GM23338 (cell line): ENCODE measurements at regions not wholly inside any gene's neighbourhood (a gene's known extent, or its start where the extent isn't known, plus 50 kb on each side); places are given as distances from the start of the nearest gene placed in this dataset.

ENCODE experiments used
- ATAC-seq: fragments of 200-7000 bp; cut with Tn5 transposase; 3 replicates; pipeline ENCODE4 v1.9.1; 2020
- DNase-seq: peaks from one replicate; pipeline ENCODE4 v3.0.0-alpha.2; 2015; ENCODE audit warnings: low spot score
- H2AFZ ChIP-seq: fragments of 200-600 bp; sonication (generic); 2 replicates; pipeline ENCODE4 v1.8.0; 2016; ENCODE audit warnings: antibody characterized with exemption, mild to moderate bottlenecking, moderate library complexity
- H3F3A ChIP-seq: fragments of 200-600 bp; sonication (generic); replicated peaks from 2 replicates; pipeline ENCODE4 v1.8.0; 2017; ENCODE audit warnings: antibody characterized with exemption, mixed run types, low read depth
- H3K27ac ChIP-seq: fragments of 200-600 bp; sonication (generic); 2 replicates; pipeline ENCODE4 v1.6.1; 2016; ENCODE audit warnings: low read depth
- H3K27me3 ChIP-seq: fragments of 200-600 bp; sonication (generic); 2 replicates; pipeline ENCODE4 v1.8.0; 2016; ENCODE audit warnings: mild to moderate bottlenecking, mixed run types, moderate library complexity; ENCODE audit not compliant: insufficient read depth
- H3K36me3 ChIP-seq: fragments of 200-600 bp; sonication (generic); 2 replicates; pipeline ENCODE4 v1.8.0; 2016; ENCODE audit warnings: mild to moderate bottlenecking; ENCODE audit not compliant: insufficient read depth
- H3K4me1 ChIP-seq: fragments of 200-600 bp; sonication (generic); 2 replicates; pipeline ENCODE4 v1.8.0; 2016; ENCODE audit warnings: mild to moderate bottlenecking, moderate library complexity; ENCODE audit not compliant: insufficient read depth
- H3K4me2 ChIP-seq: fragments of 200-600 bp; sonication (generic); 2 replicates; pipeline ENCODE4 v1.7.1; 2017; ENCODE audit warnings: mixed run types
- H3K4me3 ChIP-seq: fragments of 200-600 bp; sonication (generic); 2 replicates; pipeline ENCODE4 v1.6.1; 2016; ENCODE audit warnings: mixed run types
- H3K79me2 ChIP-seq: fragments of 200-600 bp; sonication (generic); replicated peaks from 2 replicates; pipeline ENCODE4 v1.8.0; 2017; ENCODE audit warnings: mild to moderate bottlenecking; ENCODE audit not compliant: insufficient read depth
- H3K9me2 ChIP-seq: fragments of 200-600 bp; sonication (generic); 2 replicates; pipeline ENCODE4 v1.8.0; 2017; ENCODE audit not compliant: insufficient read depth
- H4K20me1 ChIP-seq: fragments of 200-600 bp; sonication (generic); replicated peaks from 2 replicates; pipeline ENCODE4 v1.8.0; 2017; ENCODE audit warnings: mild to moderate bottlenecking; ENCODE audit not compliant: insufficient read depth
- H3K27ac Mint-ChIP-seq: 2 replicates; pipeline ENCODE4 v1.8.0; 2020; ENCODE audit warnings: inconsistent platforms, mild to moderate bottlenecking, moderate library complexity, mixed read lengths
- H3K27me3 Mint-ChIP-seq: 3 replicates; pipeline ENCODE4 v1.8.0; 2022; ENCODE audit warnings: low read depth, mild to moderate bottlenecking, moderate library complexity, mixed read lengths, inconsistent platforms; ENCODE audit not compliant: insufficient read depth, poor library complexity
- H3K36me3 Mint-ChIP-seq: 3 replicates; pipeline ENCODE4 v1.8.0; 2021; ENCODE audit warnings: low read depth, mild to moderate bottlenecking, inconsistent platforms, moderate library complexity, mixed read lengths
- H3K4me1 Mint-ChIP-seq: 3 replicates; pipeline ENCODE4 v1.8.0; 2020; ENCODE audit warnings: mild to moderate bottlenecking, inconsistent platforms, mixed read lengths
- H3K4me3 Mint-ChIP-seq: 3 replicates; pipeline ENCODE4 v1.8.0; 2021; ENCODE audit warnings: moderate library complexity, mild to moderate bottlenecking, inconsistent platforms, mixed read lengths
- H3K9me3 Mint-ChIP-seq: 3 replicates; pipeline ENCODE4 v1.8.0; 2020; ENCODE audit warnings: moderate library complexity, mild to moderate bottlenecking, inconsistent platforms, mixed read lengths
- CREB1 ChIP-seq: fragments of 250-450 bp; sonication (Bioruptor Pico); IDR thresholded peaks from 2 replicates; pipeline ENCODE4 v1.5.0; 2020; ENCODE audit warnings: low read depth, mild to moderate bottlenecking, moderate library complexity
- ETS1 ChIP-seq: IDR thresholded peaks from 2 replicates; pipeline ENCODE4 v1.6.1; 2016; ENCODE audit warnings: antibody characterized with exemption
- EZH2 ChIP-seq: fragments of 200-600 bp; sonication (generic); IDR thresholded peaks from one replicate; pipeline ENCODE4 v1.8.0; 2017; ENCODE audit warnings: antibody characterized with exemption, mild to moderate bottlenecking, low read depth; ENCODE audit not compliant: unreplicated experiment
- EZH2phosphoT487 ChIP-seq: fragments of 200-600 bp; sonication (generic); IDR thresholded peaks from one replicate; pipeline ENCODE4 v1.8.1; 2018; ENCODE audit warnings: antibody characterized with exemption; ENCODE audit not compliant: unreplicated experiment
- JUNB ChIP-seq: IDR thresholded peaks from one replicate; pipeline ENCODE4 v1.6.1; 2016; ENCODE audit warnings: antibody characterized with exemption; ENCODE audit not compliant: unreplicated experiment
- NANOG ChIP-seq: IDR thresholded peaks from 2 replicates; pipeline ENCODE4 v1.6.1; 2016; ENCODE audit warnings: antibody characterized with exemption, borderline replicate concordance
- POLR2AphosphoS5 ChIP-seq: IDR thresholded peaks from 2 replicates; pipeline ENCODE4 v1.6.1; 2016; ENCODE audit warnings: antibody characterized with exemption, low read depth
- REST ChIP-seq: IDR thresholded peaks from one replicate; pipeline ENCODE4 v1.6.1; 2018; ENCODE audit warnings: antibody characterized with exemption; ENCODE audit not compliant: unreplicated experiment
- STAT1 ChIP-seq: IDR thresholded peaks from one replicate; pipeline ENCODE4 v1.6.1; 2016; ENCODE audit warnings: antibody characterized with exemption; ENCODE audit not compliant: unreplicated experiment
- ZNF114 ChIP-seq: fragments of 250-450 bp; sonication (Bioruptor Pico); IDR thresholded peaks from 2 replicates; pipeline ENCODE4 v1.5.0; 2020; ENCODE audit warnings: mild to moderate bottlenecking, moderate library complexity
- ZNF331 ChIP-seq: fragments of 250-450 bp; sonication (Bioruptor Pico); IDR thresholded peaks from 2 replicates; pipeline ENCODE4 v1.5.0; 2020; ENCODE audit warnings: low read depth, mild to moderate bottlenecking, moderate library complexity

GRCh38 chr19:28815257-28815656 lies 397.7 kb downstream of the UQCRFS1 start:
- H3K79me2 ChIP-seq, result no peaks in the 10 kb centered on the region
- no peak overlapping the region for H2AFZ ChIP-seq
- no peak overlapping the region for H3K4me3 ChIP-seq
- no peaks in the 10 kb centered on the region for H3K4me1 ChIP-seq
- no peaks in the 10 kb centered on the region for H3K27me3 ChIP-seq
- DNase-seq, result no peak
- Mint-ChIP-seq H3K27me3 (no peaks in the 10 kb centered on the region), H3K27ac (no peak overlapping the region), H3K4me1 (no peaks in the 10 kb centered on the region), H3K9me3 (peaks cover 20% of the 10 kb centered on the region), H3K4me3 (no peak overlapping the region), H3K36me3 (peaks cover 16% of the 10 kb centered on the region; the same call in 2 of the 3 replicates)
- H3K36me3 ChIP-seq, result no peaks in the 10 kb centered on the region
- H3K27ac ChIP-seq, result no peak overlapping the region
- no peak overlapping the region for H3K4me2 ChIP-seq
- ATAC-seq, result no peak
- H4K20me1 ChIP-seq, result no peaks in the 10 kb centered on the region
- H3K9me2 ChIP-seq, result no peaks in the 10 kb centered on the region
- no peaks in the 10 kb centered on the region for H3F3A ChIP-seq
- TF ChIP-seq POLR2AphosphoS5, result no peak
- no peak for TF ChIP-seq EZH2
- no peak for TF ChIP-seq EZH2phosphoT487
- no peak for TF ChIP-seq JUNB
- TF ChIP-seq NANOG, result no peak
- no peak for TF ChIP-seq ETS1
- TF ChIP-seq ZNF331, result no peak
- TF ChIP-seq ZNF114 (CRISPR knock-in tag), result no peak
- no peak for TF ChIP-seq REST
- no peak for TF ChIP-seq STAT1

- Histone ChIP-seq H3K4me1 (peaks cover 8% of the 10 kb centered on the region; the same call in 1 of the 2 replicates), H3K27ac (no peak overlapping the region), H3K4me3 (peak overlapping the region; percentile 61), H3K36me3 (no peaks in the 10 kb centered on the region), H3K79me2 (no peaks in the 10 kb centered on the region), H4K20me1 (no peaks in the 10 kb centered on the region), H3K9me2 (no peaks in the 10 kb centered on the region), H3K4me2 (peak overlapping the region; percentile 76), H3F3A (no peaks in the 10 kb centered on the region), H3K27me3 (peaks cover 35% of the 10 kb centered on the region), H2AFZ (peak overlapping the region; percentile 94; the same call in 1 of the 2 replicates)
- TF ChIP-seq CREB1 (CRISPR knock-in tag) (no peak), ZNF331 (no peak), JUNB (no peak)
- H3K4me1 Mint-ChIP-seq, result peaks cover 20% of the 10 kb centered on the region
- DNase-seq (no peak), ATAC-seq (no peak)
- no peaks in the 10 kb centered on the region for H3K36me3 Mint-ChIP-seq
- peaks cover 4% of the 10 kb centered on the region; the same call in 1 of the 3 replicates for H3K9me3 Mint-ChIP-seq
- peak overlapping the region; percentile 66 for H3K4me3 Mint-ChIP-seq
- H3K27ac Mint-ChIP-seq, result no peak overlapping the region
- H3K27me3 Mint-ChIP-seq, result peaks cover 24% of the 10 kb centered on the region
These were observed 418.6 kb downstream of the UQCRFS1 start for GRCh38 chr19:28794301-28794700.
